Stimulated activated CD8-positive, alpha-beta memory T cell treated with anti-CD3 and anti-CD28 coated beads, Interleukin-15, amount 100 ng/mL, for 1 hour (primary cell): ENCODE measurements at regions not wholly inside any gene's neighbourhood (a gene's known extent, or its start where the extent isn't known, plus 50 kb on each side); places are given as distances from the start of the nearest gene placed in this dataset.

Experiments used
- DNase-seq: peaks from one replicate; pipeline ENCODE4 v3.0.0-alpha.2; 2020; ENCODE audit warnings: low read depth

DNA sequence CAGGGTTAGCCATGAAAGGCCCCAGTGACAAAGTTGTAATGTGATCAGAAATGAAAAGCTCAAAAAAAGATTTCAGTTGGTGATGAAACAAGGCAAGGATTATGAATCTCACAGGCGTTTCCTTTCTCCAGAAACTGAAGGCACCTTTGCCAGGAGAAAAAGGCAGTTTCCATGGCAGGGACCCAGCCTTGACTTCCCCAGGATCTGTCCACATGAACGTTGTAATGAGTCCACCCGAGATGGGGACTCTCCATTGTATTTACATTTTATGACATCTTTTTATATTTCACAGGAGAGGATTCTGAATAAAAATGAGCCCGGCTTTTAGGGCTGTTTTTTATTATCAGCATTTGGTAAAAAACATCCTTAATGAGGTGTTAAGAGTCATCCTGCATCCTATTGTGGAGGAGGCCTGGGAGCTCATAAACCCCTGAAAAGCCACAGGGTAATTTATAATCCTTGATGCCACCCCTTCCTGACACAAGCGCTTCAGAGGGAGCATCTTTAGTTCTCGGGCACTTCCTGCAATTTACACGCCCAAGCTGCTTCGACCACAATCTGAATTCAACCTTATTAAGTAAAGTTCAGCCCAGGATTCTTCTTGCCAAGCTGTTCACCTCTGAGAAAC is 74.1 kb upstream of the SALL4 start:
- DNase-seq, result no peak

DNA sequence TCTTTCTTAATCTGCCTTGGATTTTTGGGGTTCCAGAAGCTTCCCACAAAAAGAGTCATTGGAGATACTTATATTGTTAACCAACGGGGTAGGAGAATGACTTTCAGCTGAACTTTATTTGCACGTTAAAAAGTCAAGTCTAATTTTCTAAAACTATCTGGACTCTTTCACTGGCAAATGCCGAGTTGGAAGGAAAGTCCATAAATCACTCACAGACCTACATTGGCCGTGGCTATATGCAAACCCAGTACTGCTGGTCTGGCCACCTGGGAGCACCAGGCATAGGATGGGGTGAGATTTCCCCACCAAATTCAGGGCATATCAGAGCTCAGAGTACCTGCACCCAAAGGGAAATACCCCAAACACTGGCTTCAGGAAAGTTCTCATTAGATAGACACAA is 71.3 kb upstream of the SALL4 start:
- DNase-seq, result no peak

DNA sequence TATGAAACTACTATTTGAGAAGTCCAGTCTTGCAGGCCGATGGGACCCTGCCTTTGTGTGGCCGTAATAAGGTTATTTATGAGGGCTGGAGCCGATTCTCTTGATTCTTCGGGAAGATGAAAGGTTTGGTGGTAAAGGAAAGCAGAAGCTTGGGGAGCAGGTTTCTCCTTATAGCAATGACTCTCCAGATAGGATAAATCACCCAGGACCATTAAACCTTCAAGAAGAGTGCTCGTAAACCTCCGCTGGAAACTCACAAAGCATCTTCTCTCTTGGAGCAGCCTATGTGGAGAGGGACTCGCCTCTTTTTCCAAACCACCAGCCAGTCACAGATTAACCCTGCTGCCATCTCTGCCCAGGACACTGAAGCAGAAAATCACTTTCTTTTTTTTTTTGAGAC is 69.6 kb upstream of the SALL4 start:
- DNase-seq, result no peak

GRCh38 chr20:51869002-51869401 is 66.7 kb upstream of the SALL4 start:
- no peak for DNase-seq

DNA sequence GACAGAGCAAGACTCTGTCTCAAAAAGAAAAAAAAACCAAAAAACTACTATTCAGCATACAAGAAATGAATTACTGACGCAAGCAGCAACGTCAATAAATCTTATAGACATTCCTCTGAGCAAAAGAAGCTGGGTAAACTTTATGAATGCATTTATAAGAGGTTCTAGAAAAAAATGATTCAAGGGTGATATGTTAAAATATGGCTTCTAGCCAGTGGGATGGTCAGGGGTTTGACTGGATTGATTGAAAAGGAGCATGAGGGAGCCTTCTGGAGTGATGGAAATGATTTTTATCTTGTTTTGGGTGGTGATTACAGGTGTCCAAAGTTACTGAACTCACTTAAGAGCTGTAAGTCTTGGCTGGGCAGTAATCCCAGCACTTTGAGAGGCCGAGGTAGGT is 64.9 kb upstream of the SALL4 start:
- no peak for DNase-seq

- no peak for DNase-seq
Observed at GRCh38 chr20:51864967-51865366, 62.6 kb upstream of the SALL4 start.

- DNase-seq, result no peak
Observed at GRCh38 chr20:51862796-51863195, 60.5 kb upstream of the SALL4 start.

DNA sequence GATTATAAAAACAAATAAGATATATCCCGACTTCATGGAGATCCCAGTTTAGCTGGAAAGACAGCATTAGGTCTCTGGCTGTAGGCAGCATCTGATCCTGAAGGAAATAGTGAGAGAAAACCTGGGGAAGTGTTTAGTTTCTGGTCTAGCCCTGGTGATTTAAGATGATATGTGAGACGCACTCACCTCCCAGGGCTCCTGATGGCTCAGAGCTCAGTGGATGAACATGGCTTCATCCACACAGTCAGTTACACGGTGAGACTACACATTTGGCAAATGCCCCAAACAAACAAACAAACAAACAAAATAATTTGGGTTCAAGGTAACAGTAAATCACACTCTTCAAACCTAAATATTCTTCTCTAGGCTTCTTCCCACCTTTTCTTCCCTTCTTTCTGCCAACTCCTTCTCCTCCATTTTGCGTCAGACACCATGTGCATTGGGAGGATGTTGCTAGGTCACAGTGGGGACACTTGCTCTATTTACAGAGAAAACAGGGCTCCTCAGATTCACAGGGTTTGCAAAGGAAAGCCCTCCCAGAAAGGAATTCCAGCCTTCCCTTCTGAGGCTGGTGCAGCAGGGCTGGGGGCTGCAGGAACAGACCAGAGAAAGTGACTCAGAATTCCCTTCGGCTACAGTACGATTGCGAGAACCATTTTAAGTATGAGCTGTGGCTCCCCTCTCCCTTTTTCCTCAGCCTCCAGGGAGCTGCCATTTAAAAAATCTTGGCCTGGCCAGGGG is 59.6 kb upstream of the SALL4 start:
- DNase-seq, result no peak

DNA sequence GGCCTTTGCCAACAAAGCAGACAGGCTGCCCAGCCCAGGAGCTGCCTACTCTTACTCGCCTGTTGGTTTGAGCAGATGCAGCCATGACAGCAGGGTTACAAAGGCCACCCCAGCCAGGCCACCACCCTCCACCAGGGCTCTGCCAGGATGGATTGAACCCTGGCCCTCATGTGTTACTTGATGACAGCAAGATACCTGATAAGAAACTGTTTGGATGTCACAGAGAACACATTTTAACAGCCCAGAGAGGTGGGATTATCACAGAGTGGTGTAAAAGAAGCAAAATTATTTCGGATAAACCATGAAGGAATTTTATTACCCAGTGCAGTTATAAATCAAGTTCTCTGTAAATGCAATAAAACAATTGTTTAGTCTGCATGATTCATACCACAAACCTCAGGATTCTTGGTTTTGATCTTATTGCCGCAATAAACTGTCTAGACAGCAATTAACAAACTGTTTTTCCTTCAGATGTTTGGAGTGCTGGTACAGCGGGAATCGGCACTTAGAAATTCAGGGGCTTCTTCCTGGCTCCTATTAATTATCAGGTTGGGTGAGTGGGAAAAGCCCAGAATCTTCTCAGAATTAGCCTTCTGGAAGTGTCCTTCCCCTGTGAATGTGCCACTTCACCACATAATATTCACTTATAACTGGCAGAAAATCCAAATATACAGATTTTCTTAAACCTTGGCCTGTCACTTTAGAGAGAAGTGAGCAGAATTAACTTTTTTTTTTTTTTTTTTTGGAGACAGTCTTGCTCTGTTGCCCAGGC is 58.0 kb upstream of the SALL4 start:
- DNase-seq, result no peak

GRCh38 chr20:51856432-51856831 is 54.1 kb upstream of the SALL4 start:
- no peak for DNase-seq

DNA sequence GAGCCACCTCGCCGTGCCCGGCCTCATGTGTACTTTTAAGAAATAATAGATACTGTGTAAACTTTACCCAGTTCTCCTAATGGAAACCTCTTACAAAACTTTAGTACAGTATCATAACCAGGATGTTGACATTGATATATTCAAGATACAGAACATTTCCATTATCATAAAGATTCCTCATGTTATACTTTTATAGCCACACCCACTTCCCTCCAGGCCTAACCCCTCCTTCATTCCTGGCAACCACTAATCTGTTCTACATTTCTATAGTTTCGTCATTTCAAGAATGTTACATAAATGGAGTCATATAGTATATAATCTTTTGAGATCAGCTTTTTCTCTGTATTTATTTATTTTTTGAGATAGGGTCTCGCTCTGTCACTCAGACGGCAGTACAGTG is 52.6 kb upstream of the SALL4 start:
- no peak for DNase-seq
